Smooth muscle cell (in vitro differentiated cells): ENCODE measurements at regions not wholly inside any gene's neighbourhood (a gene's known extent, or its start where the extent isn't known, plus 50 kb on each side); places are given as distances from the start of the nearest gene placed in this dataset. TPM values are rescaled to one million over a fixed set of nuclear protein-coding genes. Genes with fewer than 3 reads are reported as not detected.
"Not testable (repeated sequence)": the region's sequence is repeated elsewhere in the genome, so short reads cannot be mapped to it uniquely, and the experiment has no call there.

Source experiments
- DNase-seq: peaks from one replicate; lab custom pipeline; 2025; ENCODE audit not compliant: unreplicated experiment; lab: John Stamatoyannopoulos, UW
- H2AFZ ChIP-seq: fragments of 200-600 bp; sonication (generic); 2 replicates; pipeline ENCODE4 v1.6.0; 2016; ENCODE audit warnings: antibody characterized with exemption, low read depth, mild to moderate bottlenecking
- H3F3A ChIP-seq: fragments of 200-600 bp; sonication (generic); 2 replicates; pipeline ENCODE4 v1.6.0; 2017; ENCODE audit warnings: antibody characterized with exemption, low read depth
- H3K27ac ChIP-seq: fragments of 200-600 bp; sonication (generic); 2 replicates; pipeline ENCODE4 v1.5.1; 2016; ENCODE audit warnings: low read depth, mild to moderate bottlenecking
- H3K27me3 ChIP-seq: fragments of 200-600 bp; sonication (generic); 2 replicates; pipeline ENCODE4 v1.6.1; 2016; ENCODE audit warnings: low read depth, mild to moderate bottlenecking
- H3K36me3 ChIP-seq: fragments of 200-600 bp; sonication (generic); 2 replicates; pipeline ENCODE4 v1.5.1; 2016; ENCODE audit warnings: low read depth
- H3K4me1 ChIP-seq: fragments of 200-600 bp; sonication (generic); 2 replicates; pipeline ENCODE4 v1.5.1; 2016; ENCODE audit warnings: low read depth
- H3K4me2 ChIP-seq: fragments of 200-600 bp; sonication (generic); 2 replicates; pipeline ENCODE4 v1.6.0; 2016; ENCODE audit warnings: mild to moderate bottlenecking
- H3K4me3 ChIP-seq: fragments of 200-600 bp; sonication (generic); 2 replicates; pipeline ENCODE4 v1.5.1; 2016; ENCODE audit warnings: mild to moderate bottlenecking
- H3K79me2 ChIP-seq: fragments of 200-600 bp; sonication (generic); 2 replicates; pipeline ENCODE4 v1.6.0; 2016; ENCODE audit warnings: low read depth, mild to moderate bottlenecking
- H3K9ac ChIP-seq: fragments of 200-600 bp; sonication (generic); 2 replicates; pipeline ENCODE4 v1.6.0; 2016; ENCODE audit warnings: low read depth
- H3K9me3 ChIP-seq: fragments of 200-600 bp; sonication (generic); replicated peaks from 2 replicates; pipeline ENCODE4 v1.5.1; 2016; ENCODE audit warnings: low read depth
- H4K20me1 ChIP-seq: fragments of 200-600 bp; sonication (generic); 2 replicates; pipeline ENCODE4 v1.6.0; 2016; ENCODE audit warnings: low read depth
- WGBS: methylation state at CpG from one replicate; pipeline ENCODE4 v1.1.7; 2016; ENCODE audit warnings: low lambda C conversion rate; 5-methylcytosine and 5-hydroxymethylcytosine counted together
- microRNA-seq: library from miRNA; unstranded; fragments of <30 nt; microRNA quantifications from one replicate; pipeline ENCODE4, GENCODE V29; 2016; ENCODE audit warnings: borderline number of aligned reads
- small RNA-seq: library from RNA; depleted of rRNA; stranded (forward); fragments of <200 nt; gene quantifications from one replicate; pipeline ENCODE3, GENCODE V24; 2014

- not testable (repeated sequence) for H3F3A ChIP-seq, H3K79me2 ChIP-seq, H3K36me3 ChIP-seq, H3K4me3 ChIP-seq, H3K4me2 ChIP-seq, H3K27me3 ChIP-seq, H3K4me1 ChIP-seq, H2AFZ ChIP-seq, H3K9me3 ChIP-seq, H3K9ac ChIP-seq, H4K20me1 ChIP-seq, H3K27ac ChIP-seq, DNase-seq
- WGBS: 97% methylated on average over 8 of the region's 8 CpGs
These were observed 153.9 kb downstream of the OR4F15 start for GRCh38 chr15:101965860-101966259.

GRCh38 chr15:101967364-101967763, 155.4 kb downstream of the OR4F15 start:
- not testable (repeated sequence) for H3K9ac ChIP-seq, H3K4me1 ChIP-seq, DNase-seq, H3K9me3 ChIP-seq, H4K20me1 ChIP-seq, H3K27ac ChIP-seq, H3K36me3 ChIP-seq, H3K27me3 ChIP-seq, H2AFZ ChIP-seq, H3K4me3 ChIP-seq, H3K4me2 ChIP-seq, H3K79me2 ChIP-seq, H3F3A ChIP-seq
- WGBS: 89% methylated on average over 3 of the region's 5 CpGs

- not testable (repeated sequence) for H3K27me3 ChIP-seq, H3K4me3 ChIP-seq, H4K20me1 ChIP-seq, H3K4me2 ChIP-seq, H3K9ac ChIP-seq, DNase-seq, H3F3A ChIP-seq, H3K79me2 ChIP-seq, H3K27ac ChIP-seq, H3K9me3 ChIP-seq, H3K4me1 ChIP-seq, H2AFZ ChIP-seq, H3K36me3 ChIP-seq
- 58% methylated on average over 5 of the region's 6 CpGs for WGBS
These were observed 158.6 kb downstream of the OR4F15 start for GRCh38 chr15:101970605-101971004.

- H4K20me1 ChIP-seq, H3K4me3 ChIP-seq, H3K27ac ChIP-seq, H3K4me2 ChIP-seq, H2AFZ ChIP-seq, H3F3A ChIP-seq, H3K9me3 ChIP-seq, H3K4me1 ChIP-seq, H3K27me3 ChIP-seq, H3K36me3 ChIP-seq, H3K9ac ChIP-seq, H3K79me2 ChIP-seq, DNase-seq: not testable (repeated sequence)
- WGBS: no CpG with 5 or more reads among the region's 8 CpGs
These were observed 165.3 kb downstream of the OR4F15 start for GRCh38 chr15:101977281-101977680.

- not testable (repeated sequence) for DNase-seq
These were observed 168.4 kb downstream of the OR4F15 start for GRCh38 chr15:101980206-101980910.

More at GRCh38 chr15:101980206-101980910, 168.4 kb downstream of the OR4F15 start:
- H3K36me3 ChIP-seq, H3K27me3 ChIP-seq, H4K20me1 ChIP-seq, H3K9me3 ChIP-seq, H3K4me2 ChIP-seq, H3K4me3 ChIP-seq, H3K27ac ChIP-seq, H3F3A ChIP-seq, H3K79me2 ChIP-seq, H3K9ac ChIP-seq, H2AFZ ChIP-seq, H3K4me1 ChIP-seq: not testable (repeated sequence)
- 91% methylated on average over 44 of the region's 53 CpGs for WGBS

Small RNA genes lying in the stretch of these regions (microRNA-seq; reads per million reads assigned to microRNA genes)
- not detected for gene MIR1302-10
- gene MIR6859-3: not detected

Small RNA genes lying in the stretch of these regions (small RNA-seq; reads per million reads assigned to genes)
- gene AC140725.2: not detected
- not detected for gene MIR6859-3
